SK-N-SH treated with all-trans-retinoic acid at 6 μM for 48 hours (cell line): ENCODE measurements at regions not wholly inside any gene's neighbourhood (a gene's known extent, or its start where the extent isn't known, plus 50 kb on each side); places are given as distances from the start of the nearest gene placed in this dataset.

ENCODE experiments used
- ISL1 ChIP-seq: fragments of 250-450 bp; sonication (Bioruptor Pico); IDR thresholded peaks from 2 replicates; pipeline ENCODE4 v2.1.2; 2022; ENCODE audit warnings: mild to moderate bottlenecking, moderate library complexity
- OSR1 ChIP-seq: fragments of 250-450 bp; sonication (Bioruptor Pico); IDR thresholded peaks from 2 replicates; pipeline ENCODE4 v1.8.0; 2022; ENCODE audit warnings: moderate library complexity, mild to moderate bottlenecking, inconsistent platforms
- PPARA ChIP-seq: fragments of 250-450 bp; sonication (Bioruptor Pico); IDR thresholded peaks from 2 replicates; pipeline ENCODE4 v1.5.0; 2020; ENCODE audit warnings: mild to moderate bottlenecking, borderline replicate concordance
- ZFP30 ChIP-seq: fragments of 450-650 bp; formaldehyde crosslinking; IDR thresholded peaks from 2 replicates; pipeline ENCODE4 v1.5.0; 2022; ENCODE audit warnings: mild to moderate bottlenecking, moderate library complexity

DNA sequence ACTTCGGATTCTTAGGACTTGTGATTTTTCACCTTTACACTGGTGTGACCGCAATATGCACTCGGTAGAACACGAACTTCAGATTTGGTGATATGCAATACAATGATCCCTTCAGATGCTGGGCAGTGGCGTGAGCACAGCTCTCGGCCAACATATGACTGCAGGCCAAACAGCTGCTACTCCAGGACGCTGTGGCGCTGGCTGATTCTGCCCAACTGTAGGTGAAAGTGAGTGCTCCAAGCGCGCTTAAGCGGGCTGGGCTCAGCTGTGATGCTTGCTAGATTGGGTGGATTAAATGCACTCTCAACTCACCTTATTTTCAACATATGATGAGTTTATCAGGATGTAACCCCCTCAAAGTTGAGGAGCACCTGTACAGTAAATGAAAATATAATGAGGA lies 137.6 kb upstream of the RET start:
- TF ChIP-seq ZFP30, result no peak
- no peak for TF ChIP-seq ISL1 (CRISPR knock-in tag)
- TF ChIP-seq OSR1 (CRISPR knock-in tag), result no peak
- no peak for TF ChIP-seq PPARA
